ENCODE measurements at regions not wholly inside any gene's neighbourhood (a gene's known extent, or its start where the extent isn't known, plus 50 kb on each side); places are given as distances from the start of the nearest gene placed in this dataset.

- H3K9ac ChIP-seq (ENCODE audit: control insufficient read depth, extremely low read depth, insufficient read depth, low read length), result no peak overlapping the region
- H3K4me1 ChIP-seq (ENCODE audit: control insufficient read depth, extremely low read depth, insufficient read depth, low read length), result no peaks in the 10 kb centered on the region
- no peaks in the 10 kb centered on the region for H3K9me3 ChIP-seq (ENCODE audit: control insufficient read depth, low read depth, low read length)
- no peak for TF ChIP-seq CTCF (optimal IDR thresholded peaks at IDR 0.05 in 1 of 3, IDR thresholded peaks at IDR 0.05 in 1 of 3, conservative IDR thresholded peaks at IDR 0.05 in 1 of 3; ENCODE audit: extremely low read depth in 1 of 3, insufficient read depth in 2 of 3, low read length in 3 of 3)
- TF ChIP-seq EZH2 (IDR thresholded peaks at IDR 0.05; ENCODE audit: low read length), result no peak
- H3K27me3 ChIP-seq (ENCODE audit: control insufficient read depth, extremely low read depth, insufficient read depth, low read length), result no peaks in the 10 kb centered on the region
- no peak overlapping the region for H3K4me2 ChIP-seq (ENCODE audit: control insufficient read depth, extremely low read depth, insufficient read depth, low read depth, low read length)
- no peaks in the 10 kb centered on the region for H4K20me1 ChIP-seq (ENCODE audit: control insufficient read depth, extremely low read depth, insufficient read depth, low read length)
- H3K36me3 ChIP-seq (ENCODE audit: control insufficient read depth in 2 of 2, extremely low read depth in 1 of 2, insufficient read depth in 2 of 2, low read length in 2 of 2), result no peaks in the 10 kb centered on the region
- H2AFZ ChIP-seq (ENCODE audit: control insufficient read depth, low read length), result no peak overlapping the region
- dilution Hi-C loops (cut with MboI; ENCODE audit: extremely low pct_ligation_motif_present, low sequenced_read_pairs), result no loop called here
- DNase-seq (ENCODE audit: low read depth, low spot score) (no peak), FAIRE-seq (no peak)
- no peaks in the 10 kb centered on the region for H3K79me2 ChIP-seq (ENCODE audit: control insufficient read depth, insufficient read depth, low read length)
- no peak overlapping the region for H3K4me3 ChIP-seq (ENCODE audit: control insufficient read depth in 2 of 3, extremely low read depth in 1 of 3, insufficient read depth in 2 of 3, low read depth in 1 of 3, low read length in 3 of 3)
- no peak overlapping the region for H3K27ac ChIP-seq (ENCODE audit: control insufficient read depth, insufficient read depth, low read length)
- H3K9me1 ChIP-seq (ENCODE audit: control insufficient read depth, extremely low read depth, insufficient read depth, low read length), result no peaks in the 10 kb centered on the region
Observed at GRCh38 chr10:29011516-29011915, 277.4 kb upstream of the LYZL1 start.

- no peak overlapping the region for H3K4me3 ChIP-seq (ENCODE audit: control insufficient read depth in 2 of 3, extremely low read depth in 1 of 3, insufficient read depth in 2 of 3, low read depth in 1 of 3, low read length in 3 of 3)
- H3K79me2 ChIP-seq (ENCODE audit: control insufficient read depth, insufficient read depth, low read length), result no peaks in the 10 kb centered on the region
- no peak overlapping the region for H3K27ac ChIP-seq (ENCODE audit: control insufficient read depth, insufficient read depth, low read length)
- H3K9me3 ChIP-seq (ENCODE audit: control insufficient read depth, low read depth, low read length), result no peaks in the 10 kb centered on the region
- H3K4me2 ChIP-seq (ENCODE audit: control insufficient read depth, extremely low read depth, insufficient read depth, low read depth, low read length), result no peak overlapping the region
- dilution Hi-C loops (cut with MboI; ENCODE audit: extremely low pct_ligation_motif_present, low sequenced_read_pairs), result no loop called here
- H2AFZ ChIP-seq (ENCODE audit: control insufficient read depth, low read length), result no peak overlapping the region
- FAIRE-seq, result no peak
- no peak overlapping the region for H3K9ac ChIP-seq (ENCODE audit: control insufficient read depth, extremely low read depth, insufficient read depth, low read length)
- H4K20me1 ChIP-seq (ENCODE audit: control insufficient read depth, extremely low read depth, insufficient read depth, low read length), result no peaks in the 10 kb centered on the region
- no peaks in the 10 kb centered on the region for H3K9me1 ChIP-seq (ENCODE audit: control insufficient read depth, extremely low read depth, insufficient read depth, low read length)
- H3K27me3 ChIP-seq (ENCODE audit: control insufficient read depth, extremely low read depth, insufficient read depth, low read length), result no peaks in the 10 kb centered on the region
- H3K4me1 ChIP-seq (ENCODE audit: control insufficient read depth, extremely low read depth, insufficient read depth, low read length), result no peaks in the 10 kb centered on the region
- TF ChIP-seq EZH2 (IDR thresholded peaks at IDR 0.05; ENCODE audit: low read length) (no peak), CTCF (optimal IDR thresholded peaks at IDR 0.05 in 1 of 3, IDR thresholded peaks at IDR 0.05 in 1 of 3, conservative IDR thresholded peaks at IDR 0.05 in 1 of 3; ENCODE audit: extremely low read depth in 1 of 3, insufficient read depth in 2 of 3, low read length in 3 of 3) (no peak)
- no peaks in the 10 kb centered on the region for H3K36me3 ChIP-seq (ENCODE audit: control insufficient read depth in 2 of 2, extremely low read depth in 1 of 2, insufficient read depth in 2 of 2, low read length in 2 of 2)
- no peak for DNase-seq (ENCODE audit: low read depth, low spot score)
Observed at GRCh38 chr10:29012926-29013554, 275.8 kb upstream of the LYZL1 start.
